Occipital lobe (tissue), 1 donor: ENCODE measurements at regions not wholly inside any gene's neighbourhood (a gene's known extent, or its start where the extent isn't known, plus 50 kb on each side); places are given as distances from the start of the nearest gene placed in this dataset.

ENCODE experiments used
- DNase-seq: peaks from one replicate; lab custom pipeline; 2025; lab: John Stamatoyannopoulos, UW

DNA sequence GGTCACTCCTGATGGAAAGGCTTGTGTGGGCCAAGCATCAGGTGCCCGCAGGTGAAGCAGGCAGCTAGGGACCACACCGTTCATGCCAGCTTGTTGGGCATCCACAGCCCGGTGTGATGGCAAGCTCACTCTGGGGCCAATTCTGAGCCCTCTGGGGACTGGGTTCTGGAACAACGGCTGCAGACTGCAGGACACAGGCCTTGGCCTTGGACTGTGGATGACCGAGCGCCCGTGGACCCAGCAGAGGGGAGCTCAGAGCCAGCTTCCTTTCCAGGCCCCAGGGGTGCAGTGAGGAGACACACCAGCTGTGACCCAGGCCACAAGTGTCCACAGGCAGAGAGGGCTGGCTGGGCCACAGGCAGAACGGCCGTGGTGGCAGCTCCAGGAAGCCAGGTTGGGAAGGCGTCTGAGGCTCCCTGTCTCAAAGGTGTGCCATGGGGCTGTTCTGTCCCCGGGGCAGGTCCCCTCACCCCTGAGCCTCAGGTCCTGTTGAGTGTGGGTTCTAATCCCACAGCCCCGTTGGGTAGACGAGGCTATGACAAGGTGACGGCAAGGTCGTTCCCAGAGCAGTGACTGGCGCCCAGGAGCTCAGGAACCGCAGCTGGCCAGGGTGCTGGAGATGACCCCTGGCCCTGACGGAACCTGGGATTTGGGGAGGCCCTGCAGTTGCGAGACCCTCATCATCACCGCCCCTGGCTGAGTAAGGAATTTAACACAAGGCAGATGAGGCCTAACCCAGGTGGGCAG, 1079.4 kb downstream of the BRD1 start:
- DNase-seq, result no peak

GRCh38 chr22:48746789-48747425, 1080.8 kb downstream of the BRD1 start:
- no peak for DNase-seq

DNA sequence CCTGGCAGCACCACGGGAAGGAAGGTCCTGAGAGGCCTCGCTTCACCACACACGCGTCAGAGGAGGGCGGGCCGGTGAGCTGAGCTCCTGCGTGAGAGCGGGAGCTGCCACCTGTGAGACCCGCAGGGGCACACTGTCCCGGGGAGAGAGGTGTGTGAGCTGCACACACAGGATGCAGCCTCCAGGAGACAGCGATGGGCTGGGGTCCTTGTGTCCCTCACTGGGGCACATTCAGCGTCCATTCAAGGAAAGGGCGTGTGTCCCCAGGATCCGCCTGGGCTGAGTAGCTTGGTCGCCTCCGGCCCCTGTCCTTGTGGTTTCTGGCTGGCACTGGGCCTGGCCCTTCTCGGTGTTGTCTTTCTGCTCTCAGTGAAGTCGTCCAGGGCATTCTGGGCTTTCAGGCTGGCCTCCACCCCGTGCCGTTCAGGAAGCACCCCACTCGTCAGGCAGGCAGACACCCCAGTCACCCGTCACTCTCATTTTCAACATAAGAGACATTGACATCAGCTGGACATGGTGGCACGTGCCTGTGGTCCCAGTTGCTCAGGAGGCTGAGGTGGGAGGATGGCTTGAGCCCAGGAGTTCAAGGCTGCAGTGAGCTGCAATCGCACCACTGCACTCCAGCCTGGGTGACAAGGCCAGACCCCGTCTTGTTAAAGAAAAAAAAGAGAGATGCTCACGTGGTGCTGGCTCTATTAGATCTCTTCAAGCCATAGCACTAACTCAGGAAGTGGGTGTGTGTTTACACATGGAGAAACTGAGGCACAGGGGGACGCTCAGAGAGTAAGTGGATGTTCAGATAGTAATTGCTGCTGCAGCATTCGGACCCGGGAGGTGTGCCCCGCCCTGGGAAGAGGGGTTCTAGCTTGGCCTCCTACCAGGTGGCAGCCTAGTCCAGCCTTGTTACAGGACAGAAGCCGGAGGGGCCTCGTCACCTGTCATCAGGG, 1081.6 kb downstream of the BRD1 start:
- DNase-seq, result no peak

DNA sequence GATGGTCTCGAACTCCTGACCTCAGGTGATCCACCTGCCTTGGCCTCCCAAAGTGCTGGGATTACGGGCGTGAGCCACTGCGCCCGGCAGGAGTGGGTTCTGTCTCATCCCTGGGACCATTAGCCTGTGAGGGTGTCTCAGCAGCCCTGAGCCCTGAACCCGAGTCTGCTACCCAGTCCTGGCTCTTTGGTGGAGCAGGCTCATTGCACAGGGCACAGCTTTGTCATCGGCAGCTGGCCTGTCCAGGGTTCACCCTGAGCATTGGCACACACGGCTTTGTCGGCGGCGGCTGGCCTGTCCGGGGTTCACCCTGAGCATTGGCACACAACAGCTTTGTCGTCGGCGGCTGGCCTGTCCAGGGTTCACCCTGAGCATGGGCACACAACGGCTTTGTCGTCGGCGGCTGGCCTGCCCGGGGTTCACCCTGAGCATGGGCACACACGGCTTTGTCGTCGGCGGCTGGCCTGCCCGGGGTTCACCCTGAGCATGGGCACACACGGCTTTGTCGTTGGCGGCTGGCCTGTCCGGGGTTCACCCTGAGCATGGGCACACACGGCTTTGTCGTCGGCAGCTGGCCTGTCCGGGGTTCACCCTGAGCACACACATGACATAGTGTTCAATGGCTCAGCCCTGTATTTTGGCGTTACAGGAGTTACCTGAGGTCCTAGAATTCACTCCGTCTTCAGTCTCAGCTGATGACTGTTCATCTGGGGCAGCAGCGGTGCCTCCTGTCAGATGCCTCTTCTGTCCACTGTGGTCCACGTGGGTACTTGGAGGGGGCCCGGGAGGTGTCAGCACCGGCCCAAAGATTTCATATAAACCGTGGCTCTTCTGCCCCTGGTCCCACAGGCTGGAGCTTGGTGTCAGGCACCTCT, 1082.5 kb downstream of the BRD1 start:
- no peak for DNase-seq

GRCh38 chr22:48744283-48744641, 1083.4 kb downstream of the BRD1 start:
- DNase-seq, result no peak

- DNase-seq, result no peak
These were observed 1083.9 kb downstream of the BRD1 start for GRCh38 chr22:48743601-48744282.

- DNase-seq, result no peak
These were observed 1084.9 kb downstream of the BRD1 start for GRCh38 chr22:48742556-48743343.

- no peak for DNase-seq
These were observed 1085.5 kb downstream of the BRD1 start for GRCh38 chr22:48742191-48742555.

GRCh38 chr22:48741540-48741939, 1086.1 kb downstream of the BRD1 start:
- DNase-seq, result no peak

GRCh38 chr22:48740731-48741405, 1086.8 kb downstream of the BRD1 start:
- DNase-seq, result no peak

- no peak for DNase-seq
These were observed 1087.5 kb downstream of the BRD1 start for GRCh38 chr22:48740086-48740730.

GRCh38 chr22:48739348-48740085, 1088.2 kb downstream of the BRD1 start:
- DNase-seq, result no peak

DNA sequence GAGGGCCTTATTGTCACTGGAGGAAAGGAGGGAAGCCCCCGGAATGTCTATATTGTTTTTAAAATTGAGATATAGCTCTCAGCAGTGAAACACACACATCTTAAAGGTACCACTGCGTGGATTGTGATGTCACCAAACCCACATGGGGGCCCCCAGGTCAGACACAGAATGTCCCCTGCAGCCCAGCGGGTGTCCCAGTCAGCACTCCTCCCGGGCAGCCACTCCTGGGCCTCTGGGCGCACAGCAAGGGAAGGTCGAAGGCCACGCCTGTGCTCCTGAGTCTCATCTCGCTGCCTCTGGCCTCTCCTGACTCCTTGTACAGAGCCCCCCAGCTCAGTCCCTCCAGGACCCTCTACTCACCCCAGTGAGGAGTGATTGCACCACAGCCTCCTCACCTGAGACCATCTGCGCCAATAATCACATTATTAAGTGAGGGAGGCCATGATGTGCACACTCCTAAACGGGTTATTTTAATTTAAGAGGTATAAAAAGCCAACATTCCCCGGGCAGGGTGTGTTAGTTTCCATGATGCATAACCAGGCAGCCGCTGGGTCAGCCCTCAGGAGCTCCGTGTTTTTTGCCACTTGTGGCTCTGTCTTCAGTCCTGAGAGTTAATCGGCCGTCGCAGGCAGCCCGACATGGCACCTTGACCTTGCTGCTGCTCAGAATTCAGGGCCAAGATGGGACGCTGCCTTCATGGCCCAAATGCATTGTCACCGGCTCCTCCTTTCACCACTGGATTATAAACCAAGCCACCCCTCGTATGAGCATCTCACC, 1089.3 kb downstream of the BRD1 start:
- no peak for DNase-seq

- DNase-seq, result no peak
These were observed 1090.0 kb downstream of the BRD1 start for GRCh38 chr22:48737461-48738203.

GRCh38 chr22:48736593-48737460, 1090.8 kb downstream of the BRD1 start:
- no peak for DNase-seq

- DNase-seq, result no peak
These were observed 1092.7 kb downstream of the BRD1 start for GRCh38 chr22:48734961-48735360.
